KMS-11 (cell line): ENCODE measurements at regions not wholly inside any gene's neighbourhood (a gene's known extent, or its start where the extent isn't known, plus 50 kb on each side); places are given as distances from the start of the nearest gene placed in this dataset.

ENCODE experiments used
- H2AFZ ChIP-seq: fragments of 200-600 bp; sonication (generic); 2 replicates; pipeline ENCODE4 v1.6.1; 2016; ENCODE audit warnings: antibody characterized with exemption, mixed run types, low read depth
- H3K27ac ChIP-seq: fragments of 200-600 bp; sonication (generic); 2 replicates; pipeline ENCODE4 v1.6.1; 2016; ENCODE audit warnings: mild to moderate bottlenecking, mixed run types
- H3K27me3 ChIP-seq: fragments of 200-600 bp; sonication (generic); 2 replicates; pipeline ENCODE4 v1.6.1; 2017; ENCODE audit warnings: mild to moderate bottlenecking, low read depth, mixed run types, moderate library complexity; ENCODE audit not compliant: insufficient read depth
- H3K36me3 ChIP-seq: fragments of 200-600 bp; sonication (generic); 2 replicates; pipeline ENCODE4 v1.6.1; 2017; ENCODE audit warnings: mild to moderate bottlenecking, mixed run types; ENCODE audit not compliant: insufficient read depth
- H3K4me1 ChIP-seq: fragments of 200-600 bp; sonication (generic); 2 replicates; pipeline ENCODE4 v1.6.1; 2016; ENCODE audit warnings: mild to moderate bottlenecking, low read depth, mixed run types; ENCODE audit not compliant: poor library complexity, severe bottlenecking
- H3K4me2 ChIP-seq: fragments of 200-600 bp; sonication (generic); 2 replicates; pipeline ENCODE4 v1.7.0; 2016; ENCODE audit warnings: mild to moderate bottlenecking, mixed run types
- H3K4me3 ChIP-seq: fragments of 200-600 bp; sonication (generic); IDR thresholded peaks from 2 replicates; pipeline ENCODE4 v1.6.1; 2017; ENCODE audit warnings: low read depth, low read length, mixed read lengths; ENCODE audit not compliant: insufficient read depth
- H3K79me2 ChIP-seq: fragments of 200-600 bp; sonication (generic); 2 replicates; pipeline ENCODE4 v1.6.1; 2016; ENCODE audit warnings: low read depth, mixed run types; ENCODE audit not compliant: insufficient read depth
- H3K9ac ChIP-seq: fragments of 200-600 bp; sonication (generic); 2 replicates; pipeline ENCODE4 v1.6.1; 2016; ENCODE audit warnings: mild to moderate bottlenecking, mixed run types
- H4K20me1 ChIP-seq: fragments of 200-600 bp; sonication (generic); 2 replicates; pipeline ENCODE4 v1.6.1; 2016; ENCODE audit warnings: mild to moderate bottlenecking, mixed run types; ENCODE audit not compliant: insufficient read depth
- TF ChIP-seq, protein P1 (sequence below): fragments of 200-600 bp; sonication (generic); conservative IDR thresholded peaks from 2 replicates; pipeline ENCODE4 v1.6.1; 2017; ENCODE audit warnings: low read depth, mild to moderate bottlenecking, antibody characterized with exemption, low read length, moderate library complexity, mixed read lengths

DNA sequence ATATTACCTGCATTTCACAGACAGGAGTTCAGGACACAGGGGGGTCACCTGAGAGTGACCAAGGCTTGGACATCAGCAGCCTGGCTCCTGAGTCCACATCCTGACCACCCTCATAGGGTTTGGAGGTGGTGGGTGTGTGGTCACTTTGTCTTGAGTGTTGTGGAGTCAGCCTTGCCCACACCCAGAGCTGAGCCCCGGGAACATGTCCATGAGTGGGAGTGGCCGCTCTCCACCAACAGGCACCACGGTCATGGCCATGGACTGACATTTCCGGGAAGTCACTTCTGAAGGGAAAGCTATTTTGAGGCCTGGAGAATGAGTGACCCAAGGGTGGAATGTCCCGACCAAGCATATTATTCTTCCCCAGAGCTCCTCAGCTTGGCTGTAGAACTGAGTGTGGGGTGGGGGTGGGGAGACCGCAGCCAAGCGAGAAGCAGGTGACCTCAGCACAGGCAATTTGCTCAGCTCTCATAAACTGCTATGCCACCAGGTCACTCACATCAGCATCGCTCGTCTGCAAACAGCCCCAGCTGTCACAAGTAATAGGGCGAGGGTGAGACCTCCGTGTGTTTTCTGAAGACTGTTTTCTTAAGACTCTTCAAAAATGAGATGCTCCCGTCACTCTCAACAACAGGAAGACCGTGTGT lies 348.6 kb upstream of the CDH4 start:
- H3K4me2 ChIP-seq, result no peak overlapping the region
- H4K20me1 ChIP-seq, result no peaks in the 10 kb centered on the region
- H3K9ac ChIP-seq, result no peak overlapping the region
- no peaks in the 10 kb centered on the region for H3K27me3 ChIP-seq
- no peak overlapping the region for H3K4me3 ChIP-seq
- no peaks in the 10 kb centered on the region for H3K4me1 ChIP-seq
- TF ChIP-seq, protein P1, sequence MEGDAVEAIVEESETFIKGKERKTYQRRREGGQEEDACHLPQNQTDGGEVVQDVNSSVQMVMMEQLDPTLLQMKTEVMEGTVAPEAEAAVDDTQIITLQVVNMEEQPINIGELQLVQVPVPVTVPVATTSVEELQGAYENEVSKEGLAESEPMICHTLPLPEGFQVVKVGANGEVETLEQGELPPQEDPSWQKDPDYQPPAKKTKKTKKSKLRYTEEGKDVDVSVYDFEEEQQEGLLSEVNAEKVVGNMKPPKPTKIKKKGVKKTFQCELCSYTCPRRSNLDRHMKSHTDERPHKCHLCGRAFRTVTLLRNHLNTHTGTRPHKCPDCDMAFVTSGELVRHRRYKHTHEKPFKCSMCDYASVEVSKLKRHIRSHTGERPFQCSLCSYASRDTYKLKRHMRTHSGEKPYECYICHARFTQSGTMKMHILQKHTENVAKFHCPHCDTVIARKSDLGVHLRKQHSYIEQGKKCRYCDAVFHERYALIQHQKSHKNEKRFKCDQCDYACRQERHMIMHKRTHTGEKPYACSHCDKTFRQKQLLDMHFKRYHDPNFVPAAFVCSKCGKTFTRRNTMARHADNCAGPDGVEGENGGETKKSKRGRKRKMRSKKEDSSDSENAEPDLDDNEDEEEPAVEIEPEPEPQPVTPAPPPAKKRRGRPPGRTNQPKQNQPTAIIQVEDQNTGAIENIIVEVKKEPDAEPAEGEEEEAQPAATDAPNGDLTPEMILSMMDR, result no peak
- no peak overlapping the region for H2AFZ ChIP-seq
- no peak overlapping the region for H3K27ac ChIP-seq
- no peaks in the 10 kb centered on the region for H3K79me2 ChIP-seq
- no peaks in the 10 kb centered on the region for H3K36me3 ChIP-seq

DNA sequence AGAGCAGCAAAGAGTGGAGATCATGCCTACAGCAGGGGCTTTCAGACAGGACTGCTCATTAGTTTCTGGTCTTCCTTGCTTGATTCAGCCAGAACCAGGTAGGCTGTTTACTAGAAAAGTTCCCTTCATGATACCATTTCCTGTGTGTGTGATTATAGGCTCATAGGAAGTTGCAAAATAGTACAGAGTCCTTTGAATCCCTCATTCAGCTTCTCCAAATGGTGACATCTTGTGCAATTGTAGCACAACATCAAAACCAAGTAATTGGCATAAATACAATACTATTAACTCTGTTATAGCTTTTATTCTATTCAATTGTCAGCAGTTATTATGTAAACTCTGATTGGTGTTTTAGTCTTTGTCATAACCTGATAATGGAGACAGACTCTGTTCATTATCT lies 347.3 kb upstream of the CDH4 start:
- Histone ChIP-seq H3K79me2 (no peaks in the 10 kb centered on the region), H3K36me3 (no peaks in the 10 kb centered on the region), H3K27me3 (no peaks in the 10 kb centered on the region), H2AFZ (no peak overlapping the region), H3K9ac (no peak overlapping the region), H3K27ac (no peak overlapping the region), H3K4me2 (no peak overlapping the region), H3K4me1 (no peaks in the 10 kb centered on the region), H4K20me1 (no peaks in the 10 kb centered on the region), H3K4me3 (no peak overlapping the region)
- TF ChIP-seq, protein P1, result no peak

DNA sequence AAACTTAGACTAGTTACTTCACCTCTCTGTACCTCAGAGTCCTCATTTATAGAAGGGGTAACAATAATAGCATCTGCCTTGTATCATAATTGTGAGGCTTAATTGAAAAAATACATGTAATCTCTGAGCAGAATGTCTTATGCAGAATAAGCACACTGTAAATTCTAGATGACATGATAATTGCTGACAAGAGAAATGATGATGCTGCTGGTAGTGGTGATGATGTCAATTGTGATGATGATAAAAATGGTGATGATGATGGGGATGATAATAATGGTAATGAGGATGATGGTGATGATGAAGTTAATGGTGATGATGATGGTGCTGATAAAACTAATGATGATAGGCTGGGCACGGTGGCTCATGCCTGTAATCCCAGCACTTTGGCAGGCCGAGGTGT lies 346.1 kb upstream of the CDH4 start:
- H3K79me2 ChIP-seq, result no peaks in the 10 kb centered on the region
- no peaks in the 10 kb centered on the region for H3K4me1 ChIP-seq
- no peaks in the 10 kb centered on the region for H4K20me1 ChIP-seq
- H3K9ac ChIP-seq, result no peak overlapping the region
- H3K36me3 ChIP-seq, result no peaks in the 10 kb centered on the region
- no peak overlapping the region for H3K4me3 ChIP-seq
- H3K27me3 ChIP-seq, result no peaks in the 10 kb centered on the region
- H3K27ac ChIP-seq, result no peak overlapping the region
- no peak overlapping the region for H3K4me2 ChIP-seq
- TF ChIP-seq, protein P1, result no peak
- no peak overlapping the region for H2AFZ ChIP-seq

DNA sequence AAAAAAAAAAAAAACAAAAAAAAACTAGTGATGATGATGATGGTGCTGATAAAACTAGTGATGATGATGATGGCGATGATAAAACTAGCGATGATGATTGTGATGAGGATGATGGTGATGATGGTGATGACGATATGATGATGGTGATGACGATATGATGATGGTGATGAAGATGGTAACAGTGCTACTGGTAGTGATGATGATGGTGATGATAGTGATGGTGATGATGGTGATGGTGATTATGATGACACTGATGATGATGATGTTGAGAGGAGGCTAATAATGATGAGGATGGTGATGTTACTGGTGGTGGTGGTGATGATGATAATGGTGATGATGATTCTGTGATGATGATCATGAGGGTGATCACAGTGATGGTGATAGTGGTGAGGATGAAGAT lies 345.5 kb upstream of the CDH4 start:
- Histone ChIP-seq H3K4me1 (no peaks in the 10 kb centered on the region), H3K27ac (no peak overlapping the region), H3K27me3 (no peaks in the 10 kb centered on the region), H3K9ac (no peak overlapping the region), H2AFZ (no peak overlapping the region), H3K36me3 (no peaks in the 10 kb centered on the region), H3K4me2 (no peak overlapping the region), H3K79me2 (no peaks in the 10 kb centered on the region), H4K20me1 (no peaks in the 10 kb centered on the region), H3K4me3 (no peak overlapping the region)
- TF ChIP-seq, protein P1, result no peak
